Subcutaneous abdominal adipose tissue (tissue), 5 donors: ENCODE measurements at regions not wholly inside any gene's neighbourhood (a gene's known extent, or its start where the extent isn't known, plus 50 kb on each side); places are given as distances from the start of the nearest gene placed in this dataset.
"Not testable (repeated sequence)": the region's sequence is repeated elsewhere in the genome, so short reads cannot be mapped to it uniquely, and the experiment has no call there.

ENCODE experiments used
- H3K27ac ChIP-seq: one replicate; pipeline ENCODE4 v1.7.0; 2013; ENCODE audit warnings: low read depth, mild to moderate bottlenecking, inconsistent platforms, low read length, moderate library complexity
- H3K27me3 ChIP-seq, 5 donors: one replicate each; pipeline ENCODE4 v1.7.0; 2013; ENCODE audit warnings: low read length in 5 of 5, inconsistent platforms in 1 of 5; ENCODE audit not compliant: control insufficient read depth in 5 of 5, insufficient read depth in 4 of 5
- H3K36me3 ChIP-seq, 5 donors: one replicate each; pipeline ENCODE4 v1.7.0; 2013; ENCODE audit warnings: low read length in 5 of 5; ENCODE audit not compliant: control insufficient read depth in 5 of 5, insufficient read depth in 5 of 5
- H3K4me1 ChIP-seq, 5 donors: one replicate each; pipeline ENCODE4 v1.7.0; 2013; ENCODE audit warnings: low read length in 5 of 5, mild to moderate bottlenecking in 3 of 5, moderate library complexity in 1 of 5; ENCODE audit not compliant: control insufficient read depth in 5 of 5, insufficient read depth in 5 of 5
- H3K4me3 ChIP-seq, 5 donors: one replicate each; pipeline ENCODE4 v1.7.0; 2013; ENCODE audit warnings: low read length in 5 of 5, low read depth in 1 of 5
- H3K9ac ChIP-seq, 5 donors: one replicate each; pipeline ENCODE4 v1.7.0; 2013; ENCODE audit warnings: low read length in 5 of 5, mild to moderate bottlenecking in 4 of 5, moderate library complexity in 3 of 5
- H3K9me3 ChIP-seq, 5 donors: one replicate each; pipeline ENCODE4 v1.7.0; 2013; ENCODE audit warnings: low read length in 5 of 5; ENCODE audit not compliant: control insufficient read depth in 5 of 5
- donor health status: healthy.
- donor health status: healthy.
- donor health status: healthy.
- donor health status: healthy.
- donor health status: healthy.

DNA sequence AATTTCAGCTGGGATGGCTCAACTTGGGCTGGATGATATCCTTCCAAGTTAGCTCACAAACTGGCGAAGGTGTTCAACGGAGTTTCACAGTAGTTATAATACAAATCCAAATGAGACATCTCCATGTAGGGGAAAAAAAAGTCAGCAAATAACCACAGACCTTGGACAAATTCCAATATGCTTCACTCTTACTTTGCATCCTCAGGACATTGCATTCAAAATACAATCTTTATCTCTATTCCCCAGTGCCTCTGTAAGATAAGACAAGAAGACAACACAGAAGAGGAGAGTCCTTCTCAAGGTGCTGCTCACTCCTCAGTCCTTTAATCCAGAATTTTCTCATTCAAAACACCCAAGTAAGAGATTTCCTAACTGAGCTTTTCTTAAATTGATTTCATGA is 1797.7 kb downstream of the MRPL39 start:
- no peaks in the 10 kb centered on the region for H3K9me3 ChIP-seq
- no peaks in the 10 kb centered on the region for H3K36me3 ChIP-seq
- H3K4me1 ChIP-seq, result no peaks in the 10 kb centered on the region
- H3K27me3 ChIP-seq, result no peaks in the 10 kb centered on the region
- no peak overlapping the region for H3K27ac ChIP-seq
- H3K4me3 ChIP-seq, result no peak overlapping the region
- no peak overlapping the region for H3K9ac ChIP-seq

DNA sequence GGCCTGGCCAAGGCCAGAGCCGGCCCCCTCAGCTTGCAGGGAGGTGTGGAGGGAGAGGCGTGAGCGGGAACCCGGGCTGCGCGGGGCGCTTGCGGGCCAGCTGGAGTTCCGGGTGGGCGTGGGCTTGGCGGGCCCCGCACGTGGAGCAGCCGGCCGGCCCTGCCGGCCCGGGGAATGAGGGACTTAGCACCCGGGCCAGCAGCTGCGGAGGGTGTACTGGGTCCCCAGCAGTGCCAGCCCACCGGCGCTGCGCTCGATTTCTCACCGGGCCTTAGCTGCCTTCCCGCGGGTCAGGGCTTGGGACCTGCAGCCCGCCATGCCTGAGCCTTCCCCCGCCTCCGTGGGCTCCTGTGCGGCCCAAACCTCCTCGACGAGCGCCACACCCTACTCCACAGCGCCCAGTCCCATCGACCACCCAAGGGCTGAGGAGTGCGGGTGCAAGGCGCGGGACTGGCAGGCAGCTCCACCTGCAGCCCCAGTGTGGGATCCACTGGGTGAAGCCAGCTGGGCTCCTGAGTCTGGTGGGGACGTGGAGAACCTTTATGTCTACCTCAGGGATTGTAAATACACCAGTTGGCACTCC is 1800.2 kb downstream of the MRPL39 start:
- not testable (repeated sequence) for H3K9ac ChIP-seq, H3K4me1 ChIP-seq, H3K4me3 ChIP-seq, H3K36me3 ChIP-seq, H3K27ac ChIP-seq, H3K9me3 ChIP-seq, H3K27me3 ChIP-seq

DNA sequence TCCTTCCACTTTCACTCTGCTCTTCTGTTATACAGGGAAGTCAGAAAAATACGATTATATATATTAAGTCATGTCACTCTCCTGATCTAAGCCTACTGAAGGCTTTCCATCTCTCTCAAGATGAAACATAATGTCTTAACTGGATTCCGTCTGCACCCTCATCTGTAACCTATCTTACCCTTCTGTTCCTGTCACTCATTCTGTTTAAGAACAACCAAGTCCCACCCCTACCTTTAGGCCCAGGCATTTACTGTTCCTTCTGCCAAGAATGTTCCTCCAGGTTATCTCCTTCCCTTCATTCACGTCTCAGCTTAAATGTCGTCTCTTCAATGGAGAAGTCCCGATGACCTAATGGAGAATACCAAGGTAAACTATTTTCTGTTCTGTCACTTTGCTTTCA is 1802.4 kb downstream of the MRPL39 start:
- no peaks in the 10 kb centered on the region for H3K4me1 ChIP-seq
- no peak overlapping the region for H3K4me3 ChIP-seq
- no peak overlapping the region for H3K9ac ChIP-seq
- H3K36me3 ChIP-seq, result no peaks in the 10 kb centered on the region
- H3K27ac ChIP-seq, result no peak overlapping the region
- H3K27me3 ChIP-seq, result no peaks in the 10 kb centered on the region
- H3K9me3 ChIP-seq, result no peaks in the 10 kb centered on the region

DNA sequence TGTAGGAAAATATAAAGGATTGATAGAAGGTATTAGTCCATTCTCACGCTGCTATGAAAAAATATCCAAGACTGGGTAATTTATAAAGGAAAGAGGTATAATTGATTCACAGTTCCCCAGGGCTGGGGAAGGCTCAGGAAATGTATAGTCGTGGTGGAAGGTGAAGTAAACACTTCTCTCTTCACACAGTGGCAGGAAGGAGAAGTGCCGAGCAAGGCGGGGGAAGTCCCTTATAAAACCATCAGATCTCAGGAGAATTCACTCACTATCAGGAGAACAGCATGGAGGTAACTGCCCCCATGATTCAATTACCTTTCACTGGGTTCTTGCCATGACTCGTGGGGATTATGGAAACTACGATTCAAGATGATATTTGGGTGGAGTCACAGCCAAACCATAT is 1806.0 kb downstream of the MRPL39 start:
- Histone ChIP-seq H3K27ac (no peak overlapping the region), H3K27me3 (no peaks in the 10 kb centered on the region), H3K9me3 (no peaks in the 10 kb centered on the region), H3K4me1 (no peaks in the 10 kb centered on the region), H3K9ac (no peak overlapping the region), H3K36me3 (no peaks in the 10 kb centered on the region), H3K4me3 (no peak overlapping the region)

DNA sequence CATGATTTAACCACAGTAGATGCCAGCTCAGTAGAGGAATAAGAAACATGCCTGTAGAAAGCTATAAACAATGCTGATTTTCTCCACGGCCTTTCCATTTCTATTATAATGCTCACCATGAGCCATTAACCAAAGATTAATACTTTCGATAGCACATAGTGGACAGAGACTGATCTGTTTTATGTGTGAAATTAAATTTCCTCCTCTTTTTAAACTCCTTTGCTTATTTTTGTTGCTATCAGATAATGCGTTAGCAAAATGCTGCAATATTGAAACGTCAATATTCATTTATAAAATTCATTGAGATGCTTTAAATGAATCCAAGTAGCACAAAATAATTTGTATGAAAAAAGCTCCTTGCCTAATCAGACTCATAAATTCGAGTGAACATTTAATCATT is 1807.9 kb downstream of the MRPL39 start:
- no peaks in the 10 kb centered on the region for H3K27me3 ChIP-seq
- H3K36me3 ChIP-seq, result no peaks in the 10 kb centered on the region
- H3K4me1 ChIP-seq, result no peaks in the 10 kb centered on the region
- H3K9me3 ChIP-seq, result no peaks in the 10 kb centered on the region
- H3K9ac ChIP-seq, result no peak overlapping the region
- no peak overlapping the region for H3K4me3 ChIP-seq
- no peak overlapping the region for H3K27ac ChIP-seq

DNA sequence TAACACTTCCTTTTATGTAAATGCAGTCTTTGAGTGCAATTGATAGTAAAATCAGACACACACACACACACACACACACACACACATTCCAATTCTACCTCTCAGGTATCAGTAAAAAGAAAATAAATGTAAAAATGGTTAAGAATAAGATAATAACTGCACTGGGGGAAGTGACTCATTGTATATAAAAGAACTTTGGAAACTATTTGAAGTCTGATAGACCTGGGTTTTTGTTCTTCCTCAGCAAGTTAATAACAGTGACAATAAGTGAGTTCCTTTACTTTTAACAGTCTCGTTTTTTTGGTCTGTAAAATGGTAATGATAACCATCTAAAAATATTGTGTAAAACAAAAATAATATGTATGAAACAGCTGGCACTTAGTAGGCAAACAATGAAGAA is 1815.0 kb downstream of the MRPL39 start:
- H3K27ac ChIP-seq, result no peak overlapping the region
- H3K9ac ChIP-seq, result no peak overlapping the region
- H3K4me1 ChIP-seq, result no peaks in the 10 kb centered on the region
- no peaks in the 10 kb centered on the region for H3K36me3 ChIP-seq
- no peaks in the 10 kb centered on the region for H3K9me3 ChIP-seq
- H3K27me3 ChIP-seq, result no peaks in the 10 kb centered on the region
- no peak overlapping the region for H3K4me3 ChIP-seq

DNA sequence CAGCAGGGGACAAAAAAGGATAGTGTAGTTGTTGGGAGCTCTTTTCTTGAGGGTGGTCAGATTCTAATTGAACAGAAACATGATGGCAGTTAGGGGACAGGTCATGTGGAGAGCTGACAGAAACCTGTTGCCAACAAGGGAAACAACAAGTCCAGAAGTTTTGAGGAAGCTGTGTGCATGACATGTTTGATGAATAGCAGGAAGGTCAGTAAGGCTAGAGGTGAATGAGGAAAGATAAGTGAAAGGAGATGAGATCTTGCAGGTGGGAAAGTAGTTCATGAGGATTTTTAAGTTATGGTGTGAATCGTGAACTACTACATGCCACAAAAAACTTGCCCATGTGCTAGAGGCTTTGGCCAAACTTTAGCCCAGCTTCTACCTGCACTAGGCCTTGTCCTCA is 1817.4 kb downstream of the MRPL39 start:
- Histone ChIP-seq H3K9me3 (no peaks in the 10 kb centered on the region), H3K4me1 (no peaks in the 10 kb centered on the region), H3K4me3 (no peak overlapping the region), H3K36me3 (no peaks in the 10 kb centered on the region), H3K27ac (no peak overlapping the region), H3K27me3 (no peaks in the 10 kb centered on the region), H3K9ac (no peak overlapping the region)

DNA sequence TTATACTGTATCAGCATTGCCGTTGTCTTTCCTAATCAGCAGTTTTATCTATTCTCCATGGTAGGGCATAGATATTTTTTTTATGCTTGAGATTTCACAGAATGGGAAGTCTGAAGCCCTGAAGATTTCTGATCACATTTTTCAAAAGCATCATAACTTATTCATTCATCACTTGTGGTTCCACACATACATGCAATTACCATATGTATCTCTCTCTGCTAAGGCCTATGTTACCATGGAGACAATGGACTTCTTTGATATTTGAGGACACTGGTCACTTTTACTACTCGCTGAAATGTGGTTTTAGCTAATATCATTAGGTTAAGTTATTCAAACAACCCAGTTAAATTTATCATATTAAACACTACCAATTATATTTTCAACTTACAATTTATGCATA is 1827.0 kb downstream of the MRPL39 start:
- Histone ChIP-seq H3K27ac (no peak overlapping the region), H3K9ac (no peak overlapping the region), H3K4me3 (no peak overlapping the region), H3K4me1 (no peaks in the 10 kb centered on the region), H3K27me3 (no peaks in the 10 kb centered on the region), H3K9me3 (no peaks in the 10 kb centered on the region), H3K36me3 (no peaks in the 10 kb centered on the region)

DNA sequence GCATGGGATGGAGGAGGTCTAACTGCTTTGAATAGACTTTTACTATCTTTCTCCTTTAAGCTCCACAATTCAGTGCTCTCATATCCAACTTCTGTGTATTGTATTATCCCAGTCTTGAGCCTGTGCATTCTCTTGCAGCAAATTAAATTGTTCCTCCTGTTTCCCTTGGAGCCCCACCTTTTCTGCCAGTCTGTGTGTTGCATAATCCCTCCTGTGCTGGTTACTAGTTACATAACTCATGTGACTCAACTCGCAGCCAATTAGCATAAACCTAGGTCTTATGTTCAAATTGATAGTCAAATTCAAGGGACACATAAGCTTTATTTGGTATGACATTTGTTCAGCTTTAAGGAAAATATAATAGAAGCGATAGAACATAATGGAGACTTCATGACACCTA is 1863.5 kb downstream of the MRPL39 start:
- peaks cover 0 to 8% (median 6%) of the 10 kb centered on the region in 5 donors for H3K9me3 ChIP-seq
- H3K9ac ChIP-seq, result no peak overlapping the region
- no peaks in the 10 kb centered on the region for H3K36me3 ChIP-seq

DNA sequence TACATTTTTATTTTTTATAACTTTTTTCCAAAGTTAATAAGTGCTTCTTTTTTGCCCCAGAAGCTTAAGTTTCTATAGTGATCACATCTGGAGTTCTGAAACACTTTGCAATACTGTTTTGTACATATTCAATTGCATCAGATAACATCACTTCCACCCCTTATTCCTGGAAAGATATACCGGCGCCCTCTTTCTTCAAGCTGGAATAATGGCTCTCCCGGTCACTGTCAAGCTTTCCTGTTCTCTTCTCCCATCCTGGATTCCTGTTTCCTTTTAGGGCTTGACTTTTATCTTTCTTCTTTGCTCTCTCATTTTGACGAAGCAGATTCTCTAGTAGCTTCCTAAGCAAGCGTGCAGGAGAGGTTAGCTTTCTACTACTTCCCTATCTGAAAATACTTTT is 1866.8 kb downstream of the MRPL39 start:
- Histone ChIP-seq H3K4me1 (no peaks in the 10 kb centered on the region), H3K4me3 (no peak overlapping the region), H3K9ac (no peak overlapping the region), H3K9me3 (no peaks in the 10 kb centered on the region), H3K36me3 (no peaks in the 10 kb centered on the region), H3K27me3 (no peaks in the 10 kb centered on the region), H3K27ac (no peak overlapping the region)

More for the DNA sequence above, 1863.5 kb downstream of the MRPL39 start:
- Histone ChIP-seq H3K27me3 (no peaks in the 10 kb centered on the region), H3K4me1 (no peaks in the 10 kb centered on the region), H3K27ac (no peak overlapping the region), H3K4me3 (no peak overlapping the region)

DNA sequence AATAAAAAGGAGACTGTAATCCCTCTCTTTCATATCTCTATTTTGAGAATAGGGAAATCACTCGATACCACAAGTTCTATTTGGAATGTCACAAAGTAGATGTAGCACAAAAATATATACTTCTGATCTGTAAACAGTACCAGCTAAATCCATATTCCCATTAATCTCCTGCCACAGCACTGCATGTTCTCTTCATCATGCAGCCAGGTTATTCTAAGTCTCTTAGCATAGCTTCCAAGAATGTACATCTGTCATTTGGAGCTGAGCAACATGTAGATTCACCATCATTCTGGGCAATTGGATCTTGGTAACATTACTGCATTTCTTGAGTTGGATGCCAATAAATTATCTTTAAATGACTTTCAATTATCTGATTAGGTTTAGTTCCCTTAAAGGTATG is 1874.5 kb downstream of the MRPL39 start:
- Histone ChIP-seq H3K4me3 (no peak overlapping the region), H3K36me3 (no peaks in the 10 kb centered on the region), H3K4me1 (peaks cover 0 to 10% (median 0%) of the 10 kb centered on the region in 5 donors), H3K27me3 (no peaks in the 10 kb centered on the region), H3K9ac (no peak overlapping the region), H3K27ac (no peak overlapping the region), H3K9me3 (no peaks in the 10 kb centered on the region)
